ENCODE measurements at regions not wholly inside any gene's neighbourhood (a gene's known extent, or its start where the extent isn't known, plus 50 kb on each side); places are given as distances from the start of the nearest gene placed in this dataset.

- 58 to 73% methylated on average over 15 of the region's 15 CpGs for WGBS, 2 donors
- DNase-seq (no peak), ATAC-seq (ENCODE audit: low FRiP score) (no peak)
- Histone ChIP-seq H3K27me3 (ENCODE audit: control insufficient read depth in 1 of 2, insufficient read depth in 2 of 2, low read length in 1 of 2) (no peaks in the 10 kb centered on the region), H3K36me3 (ENCODE audit: control insufficient read depth in 1 of 2, insufficient read depth in 2 of 2, low read length in 1 of 2) (no peaks in the 10 kb centered on the region), H3K27ac (ENCODE audit: low read depth in 1 of 2, low read length in 2 of 2) (peak overlapping the region in 1 of 2 donors; percentile 48), H3K9me3 (ENCODE audit: control insufficient read depth, low read length) (no peaks in the 10 kb centered on the region), H3K4me1 (ENCODE audit: control insufficient read depth in 1 of 2, insufficient read depth in 2 of 2, low read length in 2 of 2) (peaks cover 0 to 3% of the 10 kb centered on the region in 2 donors), H3K4me3 (ENCODE audit: low read length in 2 of 2) (no peak overlapping the region)
- intact Hi-C loops (cut with DNase I) = loop anchor here (2.0 to 5.0 kb wide), 3 partner anchors 64 to 121 kb away; partner anchors contain the start of gene ANO1 (in 1 of the 2)
Measured at GRCh38 chr11:69981119-69981784, 96.9 kb upstream of the ANO1 start.

- no peaks in the 10 kb centered on the region for H3K9me3 ChIP-seq (ENCODE audit: control insufficient read depth, low read length)
Measured at GRCh38 chr11:69982690-69983570, 95.2 kb upstream of the ANO1 start.

GRCh38 chr11:69983571-69983877 lies 94.6 kb upstream of the ANO1 start:
- H3K9me3 ChIP-seq (ENCODE audit: control insufficient read depth, low read length) = no peaks in the 10 kb centered on the region
- H3K36me3 ChIP-seq (ENCODE audit: control insufficient read depth in 1 of 2, insufficient read depth in 2 of 2, low read length in 1 of 2) = no peaks in the 10 kb centered on the region
- intact Hi-C loops (cut with DNase I) = loop anchor here (5.0 kb wide), 2 partner anchors 94 to 119 kb away; partner anchors contain the start of gene ANO1 (in 1 of the 2)
- ATAC-seq (ENCODE audit: low FRiP score) (no peak), DNase-seq (no peak)
- no peak overlapping the region for H3K4me3 ChIP-seq (ENCODE audit: low read length in 2 of 2)
- H3K27ac ChIP-seq (ENCODE audit: low read depth in 1 of 2, low read length in 2 of 2) = peak overlapping the region in 1 of 2 donors; percentile 65
- 0 to 6% methylated on average over 10 of the region's 10 CpGs for WGBS, 2 donors
- no peaks in the 10 kb centered on the region for H3K4me1 ChIP-seq (ENCODE audit: control insufficient read depth in 1 of 2, insufficient read depth in 2 of 2, low read length in 2 of 2)
- H3K27me3 ChIP-seq (ENCODE audit: control insufficient read depth in 1 of 2, insufficient read depth in 2 of 2, low read length in 1 of 2) = no peaks in the 10 kb centered on the region

More at GRCh38 chr11:69982690-69983570, 95.2 kb upstream of the ANO1 start:
- H3K36me3 ChIP-seq (ENCODE audit: control insufficient read depth in 1 of 2, insufficient read depth in 2 of 2, low read length in 1 of 2) = no peaks in the 10 kb centered on the region
- ATAC-seq (ENCODE audit: low FRiP score) (no peak), DNase-seq (no peak)
- 22 to 36% methylated on average over 20 of the region's 20 CpGs for WGBS, 2 donors
- peaks cover 0 to 3% of the 10 kb centered on the region in 2 donors for H3K4me1 ChIP-seq (ENCODE audit: control insufficient read depth in 1 of 2, insufficient read depth in 2 of 2, low read length in 2 of 2)
- no peaks in the 10 kb centered on the region for H3K27me3 ChIP-seq (ENCODE audit: control insufficient read depth in 1 of 2, insufficient read depth in 2 of 2, low read length in 1 of 2)
- H3K27ac ChIP-seq (ENCODE audit: low read depth in 1 of 2, low read length in 2 of 2) = peak overlapping the region in 1 of 2 donors; percentile 65
- H3K4me3 ChIP-seq (ENCODE audit: low read length in 2 of 2) = no peak overlapping the region
- intact Hi-C loops (cut with DNase I) = loop anchor here (5.0 kb wide), 2 partner anchors 94 to 119 kb away; partner anchors contain the start of gene ANO1 (in 1 of the 2)

GRCh38 chr11:69983897-69984438 lies 94.1 kb upstream of the ANO1 start:
- no peaks in the 10 kb centered on the region for H3K9me3 ChIP-seq (ENCODE audit: control insufficient read depth, low read length)
- no peaks in the 10 kb centered on the region for H3K4me1 ChIP-seq (ENCODE audit: control insufficient read depth in 1 of 2, insufficient read depth in 2 of 2, low read length in 2 of 2)
- WGBS, 2 donors = 1 to 2% methylated on average over 8 to 10 of the region's 10 CpGs
- intact Hi-C loops (cut with DNase I) = loop anchor here (2.0 to 5.0 kb wide), 3 partner anchors 65 to 118 kb away; partner anchors contain the start of gene ANO1 (in 1 of the 2)
- no peaks in the 10 kb centered on the region for H3K36me3 ChIP-seq (ENCODE audit: control insufficient read depth in 1 of 2, insufficient read depth in 2 of 2, low read length in 1 of 2)
- H3K27me3 ChIP-seq (ENCODE audit: control insufficient read depth in 1 of 2, insufficient read depth in 2 of 2, low read length in 1 of 2) = no peaks in the 10 kb centered on the region
- DNase-seq (no peak), ATAC-seq (ENCODE audit: low FRiP score) (no peak)
- H3K4me3 ChIP-seq (ENCODE audit: low read length in 2 of 2) = no peak overlapping the region
- peak overlapping the region; percentile 87 to 96 for H3K27ac ChIP-seq (ENCODE audit: low read depth in 1 of 2, low read length in 2 of 2)

GRCh38 chr11:69984457-69985261 lies 93.5 kb upstream of the ANO1 start:
- Histone ChIP-seq H3K4me1 (ENCODE audit: control insufficient read depth in 1 of 2, insufficient read depth in 2 of 2, low read length in 2 of 2) (no peaks in the 10 kb centered on the region), H3K36me3 (ENCODE audit: control insufficient read depth in 1 of 2, insufficient read depth in 2 of 2, low read length in 1 of 2) (no peaks in the 10 kb centered on the region), H3K27ac (ENCODE audit: low read depth in 1 of 2, low read length in 2 of 2) (peak overlapping the region; percentile 87 to 96), H3K9me3 (ENCODE audit: control insufficient read depth, low read length) (no peaks in the 10 kb centered on the region), H3K27me3 (ENCODE audit: control insufficient read depth in 1 of 2, insufficient read depth in 2 of 2, low read length in 1 of 2) (no peaks in the 10 kb centered on the region), H3K4me3 (ENCODE audit: low read length in 2 of 2) (no peak overlapping the region)
- no peak for ATAC-seq (ENCODE audit: low FRiP score)
- 29 to 31% methylated on average over 24 of the region's 24 CpGs for WGBS, 2 donors
- intact Hi-C loops (cut with DNase I) = loop anchor here (2.0 to 5.0 kb wide), 4 partner anchors 42 to 118 kb away; partner anchors contain the start of gene ANO1 (in 2 of the 2)
- DNase-seq = no peak

- intact Hi-C loops (cut with DNase I) = loop anchor here in 1 of 2 donors (2.0 to 5.0 kb wide), 3 partner anchors 43 to 92 kb away; partner anchors contain the start of gene ANO1
- Histone ChIP-seq H3K4me3 (ENCODE audit: low read length in 2 of 2) (peak overlapping the region; percentile 27 to 43), H3K27ac (ENCODE audit: low read depth in 1 of 2, low read length in 2 of 2) (peak overlapping the region; percentile 70 to 96), H3K9me3 (ENCODE audit: control insufficient read depth, low read length) (no peaks in the 10 kb centered on the region), H3K4me1 (ENCODE audit: control insufficient read depth in 1 of 2, insufficient read depth in 2 of 2, low read length in 2 of 2) (no peaks in the 10 kb centered on the region), H3K36me3 (ENCODE audit: control insufficient read depth in 1 of 2, insufficient read depth in 2 of 2, low read length in 1 of 2) (no peaks in the 10 kb centered on the region), H3K27me3 (ENCODE audit: control insufficient read depth in 1 of 2, insufficient read depth in 2 of 2, low read length in 1 of 2) (no peaks in the 10 kb centered on the region)
- 4 to 6% methylated on average over 15 of the region's 15 CpGs for WGBS, 2 donors
- DNase-seq (no peak), ATAC-seq (ENCODE audit: low FRiP score) (no peak)
Measured at GRCh38 chr11:69985331-69985640, 92.8 kb upstream of the ANO1 start.

GRCh38 chr11:69985641-69986439 lies 92.3 kb upstream of the ANO1 start:
- Histone ChIP-seq H3K9me3 (ENCODE audit: control insufficient read depth, low read length) (no peaks in the 10 kb centered on the region), H3K27me3 (ENCODE audit: control insufficient read depth in 1 of 2, insufficient read depth in 2 of 2, low read length in 1 of 2) (no peaks in the 10 kb centered on the region), H3K4me1 (ENCODE audit: control insufficient read depth in 1 of 2, insufficient read depth in 2 of 2, low read length in 2 of 2) (no peaks in the 10 kb centered on the region), H3K36me3 (ENCODE audit: control insufficient read depth in 1 of 2, insufficient read depth in 2 of 2, low read length in 1 of 2) (no peaks in the 10 kb centered on the region), H3K27ac (ENCODE audit: low read depth in 1 of 2, low read length in 2 of 2) (peak overlapping the region; percentile 70 to 96), H3K4me3 (ENCODE audit: low read length in 2 of 2) (peak overlapping the region; percentile 27 to 43)
- no peak for DNase-seq
- peak; percentile 53 for ATAC-seq (ENCODE audit: low FRiP score)
- WGBS, 2 donors = 1% methylated on average over 56 to 75 of the region's 75 CpGs
- intact Hi-C loops (cut with DNase I) = loop anchor here in 1 of 2 donors (2.0 to 5.0 kb wide), 3 partner anchors 44 to 91 kb away; partner anchors contain the start of gene ANO1

All from aorta (tissue), 5 donors.